ENCODE measurements at regions not wholly inside any gene's neighbourhood (a gene's known extent, or its start where the extent isn't known, plus 50 kb on each side); places are given as distances from the start of the nearest gene placed in this dataset.

DNA sequence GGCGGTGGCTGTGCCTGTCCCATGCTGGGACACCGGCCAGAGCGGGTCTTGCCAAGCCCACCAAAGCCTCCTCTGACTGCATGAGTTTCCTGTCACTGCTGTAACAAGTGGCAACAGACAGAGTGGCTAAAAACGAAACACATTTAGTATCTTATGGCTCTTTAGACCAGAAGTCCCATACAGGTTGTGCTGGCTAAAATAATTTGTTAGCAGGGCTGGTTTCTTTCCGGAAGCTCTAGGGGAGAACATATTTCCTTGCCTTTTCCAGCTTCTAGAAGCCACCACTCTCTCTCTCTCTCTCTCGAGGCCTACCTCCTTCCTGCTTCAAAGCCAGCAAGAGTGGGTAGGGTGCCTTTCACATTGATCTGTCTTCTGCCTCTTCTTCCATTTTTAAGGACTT lies 171.6 kb upstream of the PLPP4 start:
- DNase-seq (ENCODE audit: low spot score): no peak

DNA sequence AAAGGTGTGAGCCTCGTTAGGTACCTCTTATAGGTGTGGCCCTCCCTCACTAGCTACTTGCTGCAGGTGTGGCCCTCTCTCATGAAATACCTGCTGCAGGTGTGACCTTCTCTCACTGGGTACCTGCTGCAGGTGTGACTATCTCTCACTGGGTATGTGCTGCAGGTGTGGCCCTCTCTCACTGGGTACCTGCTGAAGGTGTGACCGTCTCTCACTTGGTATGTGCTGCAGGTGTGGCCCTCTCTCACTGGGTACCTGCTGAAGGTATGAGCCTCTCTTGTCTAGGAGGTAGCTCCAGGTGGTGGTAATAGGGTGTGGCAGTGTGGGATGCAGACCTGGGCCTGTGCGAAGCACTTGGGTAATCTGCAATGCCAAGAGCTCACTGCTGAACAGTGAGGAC lies 170.7 kb upstream of the PLPP4 start:
- DNase-seq (ENCODE audit: low spot score): no peak

DNA sequence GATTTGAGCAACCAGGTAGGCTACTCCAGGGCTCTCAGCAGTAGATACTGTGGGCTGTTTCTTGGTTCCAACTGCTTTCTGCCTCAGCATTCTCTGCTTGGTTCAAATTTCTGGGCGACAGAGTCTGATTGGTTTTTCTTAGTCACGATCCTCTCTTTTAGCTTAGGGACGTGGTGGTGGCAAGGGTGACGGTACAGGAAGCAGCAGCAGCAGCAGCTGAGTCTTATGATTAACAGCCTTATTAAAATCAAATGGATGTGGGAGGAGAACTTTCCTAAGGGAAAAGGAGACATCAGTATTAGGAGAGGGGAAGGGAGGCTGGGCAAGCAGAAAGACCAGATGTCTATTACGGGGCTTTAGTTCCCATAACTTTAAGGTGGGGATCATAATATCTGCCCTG lies 156.5 kb upstream of the PLPP4 start:
- DNase-seq (ENCODE audit: low spot score): no peak

DNA sequence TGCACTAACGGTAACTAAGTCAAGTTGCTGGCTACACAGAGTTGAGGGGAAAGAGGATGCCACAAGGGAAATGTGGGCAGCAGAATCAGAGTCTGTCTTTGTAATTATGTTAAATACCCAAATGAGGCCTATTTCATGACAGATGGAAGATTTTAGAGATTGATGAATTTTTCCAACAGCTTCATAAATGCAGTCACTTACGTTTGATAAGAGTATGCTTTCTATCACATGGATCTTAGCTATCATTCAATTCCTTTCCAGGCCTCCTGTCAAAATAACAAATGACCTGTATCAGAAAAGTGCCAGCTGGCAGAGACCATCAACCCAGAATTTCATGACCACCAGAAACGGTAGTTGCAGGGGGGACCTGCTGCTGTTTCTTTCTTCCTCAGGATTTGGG lies 148.4 kb upstream of the PLPP4 start:
- DNase-seq (ENCODE audit: low spot score): no peak

DNA sequence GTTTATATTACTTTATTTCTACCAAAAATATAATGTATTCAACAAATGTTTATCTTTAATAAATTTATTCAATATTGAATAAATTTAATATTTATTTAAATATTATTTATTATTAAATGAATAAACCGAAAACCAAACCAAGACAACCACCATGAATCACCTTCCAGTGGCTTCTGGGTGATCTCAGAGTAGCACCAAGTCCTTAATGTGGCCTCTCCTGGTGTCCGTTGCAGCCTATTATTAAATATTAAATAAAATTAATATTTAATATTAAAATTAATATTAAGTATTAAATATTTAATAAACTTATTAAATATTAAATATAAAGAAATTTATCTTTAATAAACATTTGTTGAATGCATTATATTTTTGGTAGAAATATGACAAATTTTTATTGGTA lies 143.3 kb upstream of the PLPP4 start:
- no peak for DNase-seq (ENCODE audit: low spot score)

DNA sequence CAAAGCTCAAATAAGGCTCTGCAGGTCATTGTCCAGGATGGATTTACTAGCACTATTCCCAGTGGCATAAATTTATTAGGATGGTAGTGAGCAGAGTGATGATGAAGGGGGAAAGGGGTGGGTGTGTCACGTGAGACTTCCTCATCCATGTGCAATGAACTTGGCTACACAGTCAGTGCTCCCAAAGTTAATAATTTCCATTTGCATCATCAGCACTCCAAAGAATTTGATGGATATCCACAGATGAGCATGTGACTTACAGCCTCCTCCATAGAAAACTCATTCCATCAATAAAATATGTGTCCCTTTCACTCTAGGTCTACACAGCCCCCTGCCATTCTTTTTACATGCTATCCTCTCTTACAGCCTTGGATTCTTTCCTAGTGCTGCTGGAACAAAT lies 142.6 kb upstream of the PLPP4 start:
- DNase-seq (ENCODE audit: low spot score): no peak

DNA sequence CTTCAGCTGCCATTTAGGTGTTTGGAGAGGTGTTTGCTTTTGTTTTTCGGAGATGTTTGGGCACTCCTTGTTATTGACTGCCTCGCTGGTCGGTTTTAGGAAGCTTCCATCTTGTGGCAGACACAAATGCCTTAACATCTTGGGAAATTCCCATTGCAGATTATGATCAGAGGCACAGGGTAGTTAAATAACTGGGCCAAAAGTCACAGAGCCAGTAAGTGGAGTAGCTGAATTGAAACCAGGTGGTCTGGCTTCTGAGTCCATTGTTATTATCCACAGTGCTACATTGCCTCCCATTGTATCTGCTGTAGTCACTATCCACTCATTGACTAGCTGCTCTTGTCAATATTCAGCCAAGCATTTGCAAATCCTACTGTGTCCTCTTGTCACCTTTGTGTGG lies 138.2 kb upstream of the PLPP4 start:
- no peak for DNase-seq (ENCODE audit: low spot score)

DNA sequence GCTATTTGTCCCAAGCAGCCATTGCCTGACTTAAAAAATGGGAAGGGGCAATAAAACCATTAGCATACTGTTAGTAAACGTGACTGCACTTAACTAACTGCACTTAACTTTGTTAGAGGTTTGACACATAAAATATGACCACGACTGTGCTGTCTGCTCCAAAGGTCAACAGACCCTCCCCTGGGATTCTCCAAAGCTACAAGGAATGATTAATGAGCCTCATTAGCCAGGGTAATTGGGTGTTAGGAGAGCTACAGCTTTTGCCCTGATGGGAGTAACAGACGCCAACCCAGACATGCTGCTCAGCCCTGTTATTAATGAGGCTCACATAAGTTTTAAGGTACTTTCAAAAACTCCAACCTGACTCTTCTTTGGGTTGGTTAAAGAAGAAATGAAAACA lies 129.4 kb upstream of the PLPP4 start:
- no peak for DNase-seq (ENCODE audit: low spot score)

DNA sequence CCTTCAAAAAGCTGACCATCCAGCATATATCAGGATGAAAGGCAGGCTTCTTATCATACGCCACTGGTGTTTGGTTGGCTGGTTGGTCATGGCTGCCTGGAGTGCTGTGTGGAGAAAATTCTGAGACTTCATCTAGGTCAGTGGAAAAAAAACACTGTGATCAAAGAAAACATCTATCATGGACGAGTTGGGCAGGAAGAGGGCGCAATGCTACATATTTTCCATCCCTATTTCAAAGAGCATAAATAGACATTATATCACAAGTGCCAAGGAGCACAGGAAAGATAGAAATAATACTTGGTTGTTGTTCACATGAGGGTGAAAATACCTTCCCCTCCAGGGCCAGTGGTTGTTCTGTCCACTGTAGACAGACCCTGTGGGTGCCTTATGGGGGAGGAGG lies 128.4 kb upstream of the PLPP4 start:
- no peak for DNase-seq (ENCODE audit: low spot score)

DNA sequence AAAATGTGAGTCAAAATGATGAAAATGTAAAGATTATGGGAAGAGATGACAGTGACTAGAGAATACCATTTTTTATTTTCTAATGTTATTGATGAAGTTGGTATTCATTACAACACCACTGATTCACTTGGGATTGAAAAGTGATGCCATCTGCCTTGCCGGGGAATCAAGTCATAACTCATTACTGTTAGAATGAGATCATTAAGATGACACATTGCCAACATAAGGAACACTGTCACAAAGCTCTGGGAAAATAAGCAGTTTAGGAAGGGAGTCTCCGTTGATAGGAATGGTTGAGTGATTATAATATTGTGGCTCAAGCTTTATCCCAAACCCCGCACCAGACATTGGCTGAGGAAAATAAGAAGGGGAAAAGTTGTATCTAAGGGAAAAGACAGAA lies 121.5 kb upstream of the PLPP4 start:
- no peak for DNase-seq (ENCODE audit: low spot score)

DNA sequence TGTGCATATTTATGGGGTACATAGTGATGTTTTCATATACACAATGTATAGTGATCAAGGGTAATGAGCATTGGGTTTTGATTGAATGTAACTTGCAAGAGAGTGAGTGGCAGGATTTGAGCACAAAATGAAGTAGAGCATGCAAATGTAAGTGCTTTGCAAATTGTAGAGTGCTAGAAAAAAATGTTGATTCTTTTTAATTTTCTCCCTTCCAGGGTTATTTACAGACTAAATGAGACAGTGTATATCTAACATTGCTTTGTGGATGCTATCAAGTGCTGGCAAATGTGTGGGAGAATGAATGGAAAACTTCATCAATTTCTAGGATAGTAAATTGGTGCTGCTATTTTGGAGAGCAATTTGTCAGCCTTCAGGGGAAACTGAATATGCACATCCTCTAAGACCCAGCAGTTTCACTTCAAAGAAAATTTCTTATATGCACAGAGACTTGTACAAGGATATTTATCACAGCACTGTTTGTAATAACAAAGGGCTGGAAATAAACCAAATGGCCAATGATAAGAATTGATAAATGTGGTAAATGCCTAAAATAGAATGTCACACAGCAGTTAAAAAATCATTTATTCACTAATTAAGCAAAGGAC lies 120.6 kb upstream of the PLPP4 start:
- DNase-seq (ENCODE audit: low spot score): no peak

DNA sequence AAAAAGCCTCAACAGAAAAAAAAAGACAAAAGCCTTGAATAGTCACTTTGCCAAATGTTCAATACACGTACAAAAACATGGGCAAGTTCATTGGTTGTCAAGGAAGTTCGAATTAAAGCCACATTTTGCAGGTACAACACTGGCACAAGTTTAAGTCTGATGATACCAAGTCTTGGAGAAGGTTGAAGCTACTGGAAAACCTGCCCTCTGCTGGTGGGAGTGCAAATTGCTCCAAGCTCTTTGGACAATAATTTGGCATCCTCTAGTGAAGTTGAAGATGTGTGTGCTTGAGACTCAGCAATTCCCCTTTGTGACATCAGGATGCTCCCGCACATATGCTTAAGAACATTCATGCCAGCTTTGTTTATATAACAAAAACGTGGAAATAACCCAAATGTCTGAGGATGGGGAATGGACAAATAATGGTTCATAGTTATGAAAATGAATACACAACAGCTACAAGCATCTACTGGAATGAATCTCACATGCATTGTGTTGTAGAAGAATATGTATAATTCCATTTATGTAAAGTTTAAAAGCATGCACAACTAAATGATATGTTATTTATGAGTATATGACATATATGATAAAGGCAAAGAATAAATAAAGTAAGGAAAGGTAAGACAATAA lies 120.0 kb upstream of the PLPP4 start:
- peak; percentile 12 for DNase-seq (ENCODE audit: low spot score)

DNA sequence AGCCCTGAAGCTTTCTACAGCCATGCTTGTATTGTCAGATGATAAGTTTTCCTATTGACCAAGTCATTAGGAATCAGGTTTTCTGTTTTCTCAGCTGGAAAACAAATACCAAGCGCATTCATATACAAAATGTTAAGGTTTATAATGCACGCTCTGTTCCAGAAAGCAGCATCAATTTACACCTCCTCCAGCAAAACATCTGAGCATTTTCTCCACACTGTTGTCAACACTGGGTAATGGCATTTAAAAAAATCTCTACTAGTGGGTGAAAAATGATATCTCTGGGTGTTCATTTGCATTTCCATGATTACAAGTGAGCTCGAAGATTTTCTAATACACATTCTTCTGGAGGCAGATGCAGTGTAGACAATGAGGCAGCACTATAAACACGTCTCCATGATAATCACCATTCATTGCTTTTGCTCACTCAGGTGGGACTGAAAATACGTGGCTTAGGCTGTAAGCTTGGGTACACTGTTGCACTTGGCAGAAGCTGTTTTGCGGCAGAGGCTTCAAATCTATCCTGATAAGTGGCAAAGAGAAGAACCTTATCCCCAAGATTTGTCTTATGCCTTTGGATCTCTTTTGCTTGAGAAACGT lies 114.8 kb upstream of the PLPP4 start:
- DNase-seq (ENCODE audit: low spot score): no peak

DNA sequence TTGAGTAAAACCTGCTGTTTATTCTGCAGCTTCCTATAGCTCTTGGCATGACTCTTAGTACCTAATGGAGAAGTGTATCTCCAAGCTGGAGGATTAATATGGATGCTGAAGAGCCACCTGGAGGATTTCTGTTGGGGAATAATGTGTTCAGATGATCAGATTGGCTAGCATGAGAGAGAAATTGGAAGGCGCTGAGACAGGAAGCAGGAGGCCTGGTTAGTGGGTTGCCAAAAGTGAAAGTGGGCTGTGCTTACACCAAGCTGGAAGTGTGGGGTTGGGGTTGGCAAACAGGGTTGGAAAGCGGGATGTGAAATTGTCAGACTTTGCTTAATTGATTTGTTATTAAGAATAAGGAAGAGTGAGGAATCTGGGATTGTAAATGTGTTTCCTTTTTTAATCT lies 111.8 kb upstream of the PLPP4 start:
- DNase-seq (ENCODE audit: low spot score): no peak

DNA sequence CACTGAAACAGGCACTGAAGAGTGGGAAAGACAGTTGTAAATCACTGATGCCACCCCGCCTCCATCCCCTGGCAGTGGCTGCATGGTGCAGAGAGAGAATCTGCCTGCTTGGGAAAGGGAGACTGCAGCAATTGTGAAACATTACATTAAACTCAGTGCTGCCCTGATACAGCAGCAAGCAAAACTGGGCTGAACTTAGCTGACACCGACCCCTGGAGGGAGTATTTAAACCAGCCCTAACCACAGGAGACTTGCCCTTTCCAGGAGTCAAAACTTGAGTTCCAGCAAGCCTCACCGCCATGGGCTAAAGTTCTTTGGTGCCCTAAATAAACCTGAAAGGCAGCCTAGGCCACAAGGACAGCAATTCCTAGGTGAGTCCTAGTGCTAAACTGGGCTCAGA lies 109.4 kb upstream of the PLPP4 start:
- no peak for DNase-seq (ENCODE audit: low spot score)

DNA sequence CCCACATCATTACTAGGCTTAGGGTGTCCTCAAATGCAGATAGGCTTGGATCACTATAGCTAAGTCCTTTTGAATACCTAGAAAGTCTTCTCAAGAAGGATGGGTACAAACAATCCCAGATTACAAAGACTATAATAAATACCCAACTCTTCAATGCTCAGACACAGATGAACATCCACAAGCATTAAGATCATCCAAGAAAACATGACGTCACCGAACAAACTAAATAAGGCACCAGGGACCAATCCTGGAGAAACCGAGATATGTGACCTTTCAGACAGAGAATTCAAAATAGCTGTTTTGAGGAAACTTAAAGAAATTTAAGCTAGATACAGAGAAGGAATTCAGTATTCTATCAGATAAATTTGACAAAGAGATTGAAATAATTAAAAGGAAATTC lies 108.0 kb upstream of the PLPP4 start:
- DNase-seq (ENCODE audit: low spot score): no peak

DNA sequence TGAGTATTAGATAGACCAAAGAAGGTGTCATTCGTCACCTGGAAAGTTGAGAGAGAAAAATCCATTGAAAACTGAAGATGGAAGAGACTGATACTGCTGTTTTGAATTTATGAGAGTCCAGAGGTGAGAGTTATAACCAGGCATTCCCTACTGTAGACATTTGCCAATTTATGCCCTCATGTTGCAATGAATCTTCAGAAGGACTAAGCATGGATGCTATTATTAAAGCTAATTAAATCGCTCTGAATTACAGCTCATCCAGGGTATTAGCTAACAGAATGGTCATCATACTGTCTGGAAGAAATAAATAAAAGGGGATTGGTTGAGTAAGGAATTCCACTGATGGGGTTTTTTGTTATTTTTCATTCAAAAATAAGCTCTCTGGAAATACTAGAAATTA lies 101.6 kb upstream of the PLPP4 start:
- no peak for DNase-seq (ENCODE audit: low spot score)

DNA sequence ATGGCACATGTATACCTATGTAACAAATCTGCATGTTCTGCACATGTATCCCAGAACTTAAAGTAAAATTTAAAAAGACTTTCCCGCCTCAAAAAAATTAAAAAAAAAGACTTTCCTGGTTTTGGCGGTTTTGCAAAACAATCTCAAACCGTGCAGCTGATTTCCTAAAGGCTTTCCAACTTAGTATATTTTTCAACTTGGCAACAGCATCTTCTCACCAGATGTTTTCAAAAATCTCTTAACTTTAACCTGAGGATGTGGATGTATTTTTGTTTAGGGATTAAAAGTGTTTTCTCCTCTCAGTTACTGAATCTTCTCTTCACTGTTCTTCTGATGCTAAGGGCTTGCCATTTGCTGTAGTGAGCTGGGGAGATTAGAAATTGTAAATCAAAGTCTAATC lies 96.5 kb upstream of the PLPP4 start:
- DNase-seq (ENCODE audit: low spot score): no peak

DNA sequence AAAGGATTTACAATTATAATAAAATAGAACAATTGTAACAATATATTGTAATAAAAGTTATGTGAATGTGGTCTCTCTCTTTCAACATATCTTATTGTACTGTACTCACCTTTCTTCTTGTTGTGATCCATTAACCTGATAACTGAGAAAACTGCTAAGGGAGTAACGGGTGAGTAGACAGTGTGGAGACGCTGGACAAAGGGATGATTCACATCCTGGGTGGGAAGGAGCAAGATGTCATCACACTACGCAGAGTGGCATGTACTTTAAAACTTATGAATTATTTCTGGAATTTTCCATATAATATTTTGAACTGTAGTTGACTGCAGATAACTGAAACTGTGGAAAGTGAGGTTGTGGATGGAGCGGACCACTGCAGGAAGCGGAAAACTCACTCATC lies 91.2 kb upstream of the PLPP4 start:
- no peak for DNase-seq (ENCODE audit: low spot score)

DNA sequence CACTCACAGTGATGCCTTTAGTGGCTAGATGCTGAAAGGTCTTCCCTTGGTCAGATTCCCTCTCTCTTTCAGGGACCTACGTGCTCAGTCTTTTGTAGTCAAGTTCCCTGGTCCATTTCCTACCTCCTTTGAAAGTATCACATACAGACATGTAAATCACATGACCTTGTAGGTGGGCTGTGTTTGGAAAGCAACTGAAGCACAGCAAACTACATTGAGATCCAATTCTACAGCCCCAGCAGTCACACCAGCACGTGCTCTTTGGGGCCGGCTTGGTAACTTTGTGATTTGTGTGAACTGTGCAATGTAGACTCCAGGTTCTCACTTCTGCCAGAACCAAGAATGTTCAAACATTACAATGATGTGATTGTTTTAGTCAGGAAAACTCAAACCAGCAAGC lies 89.7 kb upstream of the PLPP4 start:
- no peak for DNase-seq (ENCODE audit: low spot score)

DNA sequence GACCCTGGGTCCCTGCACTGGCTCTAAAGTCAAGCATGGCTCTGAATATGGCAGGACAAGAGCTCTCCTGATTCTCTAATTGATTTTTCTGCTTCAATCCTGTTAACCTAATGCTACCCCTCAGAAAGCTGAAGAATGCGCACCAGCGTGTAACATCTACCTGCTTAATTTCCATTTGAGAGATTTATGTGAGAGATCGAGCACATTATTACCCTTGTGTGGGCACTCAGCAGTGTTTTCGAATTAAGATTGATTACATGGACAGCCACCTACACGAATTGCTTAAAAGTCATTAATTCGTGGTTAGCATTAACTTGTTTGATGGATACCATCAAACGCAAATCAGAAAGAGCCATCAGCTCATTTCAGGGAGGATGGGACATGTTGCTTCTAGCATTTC lies 88.7 kb upstream of the PLPP4 start:
- no peak for DNase-seq (ENCODE audit: low spot score)

DNA sequence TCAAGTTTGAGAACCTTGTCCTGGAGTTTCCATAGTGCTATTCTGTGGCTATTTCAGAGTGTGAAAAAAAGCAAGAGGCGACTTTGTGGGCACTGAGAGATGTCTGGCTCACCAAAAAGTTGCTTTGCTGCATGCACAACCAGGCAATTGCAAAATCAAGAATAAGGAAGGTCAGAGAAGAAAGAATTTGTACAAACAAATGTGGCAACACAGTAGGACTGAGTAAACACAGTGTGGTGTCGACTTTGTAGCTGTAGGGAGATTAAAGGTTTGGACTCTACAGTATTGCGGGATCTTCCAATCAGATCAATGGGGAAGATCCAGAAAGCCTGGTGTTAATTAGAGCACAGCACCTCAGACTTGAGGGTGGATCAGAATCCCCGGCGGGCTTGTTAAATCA lies 88.1 kb upstream of the PLPP4 start:
- DNase-seq (ENCODE audit: low spot score): no peak

DNA sequence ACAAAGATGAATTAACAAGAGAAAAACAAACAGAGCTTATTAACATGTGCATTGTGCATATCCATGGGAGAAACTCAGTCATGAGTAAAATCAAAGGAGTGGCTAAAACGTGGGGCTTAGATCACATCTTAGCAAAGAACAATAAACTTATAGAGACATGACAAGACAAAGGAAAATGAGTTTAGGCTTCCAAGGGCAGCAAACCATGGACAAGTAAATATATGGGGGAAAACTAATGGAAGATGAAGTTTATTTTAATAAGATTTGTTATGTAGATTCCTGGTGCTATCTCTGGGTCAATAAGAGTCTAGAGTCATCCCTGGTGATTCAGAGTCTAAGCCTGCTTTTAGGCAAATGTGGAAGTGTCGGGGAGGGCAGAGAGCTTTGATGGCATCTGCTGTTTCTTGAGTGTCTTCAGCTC lies 87.2 kb upstream of the PLPP4 start:
- DNase-seq (ENCODE audit: low spot score): no peak

DNA sequence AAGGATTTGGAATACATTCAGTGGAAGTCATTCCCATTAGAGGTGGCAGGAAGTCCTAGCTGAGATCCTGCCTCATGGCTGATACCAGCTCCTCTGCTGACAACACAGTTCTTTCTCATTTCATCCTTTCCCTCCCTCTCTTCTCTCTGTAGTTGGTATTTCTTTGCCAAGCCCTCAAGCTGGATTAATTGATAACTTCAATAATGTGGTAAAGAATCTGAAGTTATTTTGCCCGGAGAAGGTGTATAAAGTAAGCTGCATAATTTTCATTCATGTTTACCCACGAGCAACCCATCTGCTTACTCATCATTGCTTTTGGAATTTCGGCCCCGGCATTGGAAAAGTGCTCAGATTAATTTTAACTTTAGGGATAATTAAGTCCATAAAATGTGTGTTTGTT lies 85.2 kb upstream of the PLPP4 start:
- no peak for DNase-seq (ENCODE audit: low spot score)

All from AG08395 (cell line).